Choroid plexus epithelial cell (primary cell): ENCODE measurements at regions not wholly inside any gene's neighbourhood (a gene's known extent, or its start where the extent isn't known, plus 50 kb on each side); places are given as distances from the start of the nearest gene placed in this dataset.

Experiments used
- DNase-seq: peaks from one replicate; pipeline ENCODE4 v3.0.0-alpha.2; 2010; ENCODE audit warnings: low read depth
- H3K4me3 ChIP-seq: 2 replicates; pipeline ENCODE4 v1.5.1; 2011; ENCODE audit warnings: low read depth, mild to moderate bottlenecking, control low read depth, low read length, moderate library complexity
- CTCF ChIP-seq: conservative IDR thresholded peaks from 2 replicates; pipeline ENCODE4 v1.5.1; 2011; ENCODE audit warnings: low read depth, mild to moderate bottlenecking, control low read depth, inconsistent platforms, low read length, moderate library complexity

GRCh38 chr13:73590795-73591194 is 532.0 kb downstream of the KLF5 start:
- H3K4me3 ChIP-seq = no peak overlapping the region
- DNase-seq = no peak
- no peak for TF ChIP-seq CTCF

GRCh38 chr13:73585236-73585635 is 526.4 kb downstream of the KLF5 start:
- no peak for TF ChIP-seq CTCF
- no peak overlapping the region for H3K4me3 ChIP-seq
- DNase-seq = no peak

DNA sequence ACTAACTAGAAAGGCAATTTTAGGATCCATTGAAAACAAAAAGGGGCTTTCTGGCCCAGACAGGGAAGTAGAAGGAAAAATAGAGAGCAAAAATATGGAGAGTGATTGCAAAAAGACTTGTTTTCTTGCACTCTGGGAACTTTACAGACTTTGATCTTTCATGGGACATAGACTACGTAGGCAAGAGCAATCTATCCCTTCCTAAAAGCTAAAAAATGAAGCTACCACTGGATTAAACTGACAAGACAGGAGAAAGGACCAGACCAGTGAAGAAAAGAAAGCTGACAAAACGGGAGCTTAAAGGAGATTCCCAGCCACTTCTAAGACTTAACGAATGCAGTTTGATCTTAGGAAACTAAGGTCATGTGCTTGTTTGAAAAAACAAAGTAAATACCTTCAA is 524.5 kb downstream of the KLF5 start:
- DNase-seq = no peak
- TF ChIP-seq CTCF = no peak

DNA sequence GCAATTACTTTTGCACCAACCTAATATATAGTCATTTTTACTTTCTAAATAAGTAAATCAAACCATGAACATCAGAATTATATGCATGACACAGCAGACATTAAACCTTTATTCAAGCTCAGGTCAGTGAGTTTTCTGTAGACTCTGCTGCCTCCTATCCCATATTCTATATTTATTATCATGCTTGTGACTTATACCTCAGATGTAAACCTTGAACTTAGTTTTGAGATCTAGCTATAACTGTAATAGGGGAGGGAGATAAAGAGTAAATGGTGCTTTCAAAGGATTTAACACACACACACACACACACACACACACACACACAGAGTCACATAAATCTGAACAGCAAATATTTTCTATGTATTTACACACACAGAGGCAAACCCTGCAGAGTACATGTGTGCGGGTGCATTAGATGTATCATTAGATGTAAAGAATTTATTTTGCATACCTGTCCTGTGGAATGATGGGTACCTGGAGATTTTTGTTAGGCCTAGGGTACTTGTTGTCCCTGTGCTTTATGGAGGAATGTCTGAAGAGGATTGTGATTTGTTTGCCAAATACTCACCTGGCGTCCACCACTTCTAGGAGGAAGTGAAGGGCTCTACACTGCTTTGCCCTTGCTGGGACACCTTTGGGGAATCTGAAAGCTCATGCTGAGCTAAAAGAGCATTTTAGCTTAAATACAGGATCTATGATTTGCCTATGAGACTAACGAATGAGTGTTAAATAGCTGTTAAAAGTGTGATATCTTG is 521.9 kb downstream of the KLF5 start:
- TF ChIP-seq CTCF = no peak
- no peak for DNase-seq
- H3K4me3 ChIP-seq = no peak overlapping the region

More for the DNA sequence above, 524.5 kb downstream of the KLF5 start:
- no peak overlapping the region for H3K4me3 ChIP-seq

DNA sequence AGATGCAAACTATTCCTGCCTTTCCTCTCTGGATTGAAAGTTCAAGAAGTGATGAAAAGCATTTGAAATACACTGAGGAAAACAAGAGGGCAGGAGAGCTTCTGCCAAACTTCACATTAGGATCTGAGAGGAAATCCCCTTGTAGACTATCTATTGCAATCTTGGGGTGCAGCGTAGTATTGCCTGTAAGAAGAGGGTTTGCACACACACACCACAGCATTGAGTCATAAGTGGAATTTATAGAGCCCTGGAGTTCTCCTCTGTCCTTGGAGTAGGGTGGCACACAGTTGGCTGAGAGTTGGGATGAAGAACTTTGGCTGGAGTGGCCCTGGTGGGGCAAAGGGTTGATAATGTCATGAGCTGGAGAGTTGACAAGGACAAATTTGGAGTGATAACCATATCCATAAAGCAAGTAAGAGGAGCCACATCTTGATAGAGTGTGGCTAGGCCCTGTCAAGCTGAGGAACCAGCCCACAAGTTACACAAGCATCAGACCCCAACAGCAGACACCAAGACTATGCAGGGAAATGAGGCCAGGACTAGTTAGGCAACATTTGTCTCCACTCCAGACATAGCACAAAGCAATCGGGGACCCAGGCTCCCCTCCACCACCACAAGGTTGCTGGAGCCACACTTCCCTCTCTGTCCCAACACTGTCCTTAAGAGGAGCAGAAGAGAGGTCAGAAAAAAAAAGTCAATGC is 520.9 kb downstream of the KLF5 start:
- no peak for TF ChIP-seq CTCF
- DNase-seq = no peak
- no peak overlapping the region for H3K4me3 ChIP-seq

- no peak for TF ChIP-seq CTCF
- DNase-seq = peak; percentile 41
- no peak overlapping the region for H3K4me3 ChIP-seq
Observed at GRCh38 chr13:73578251-73578875, 519.6 kb downstream of the KLF5 start.

DNA sequence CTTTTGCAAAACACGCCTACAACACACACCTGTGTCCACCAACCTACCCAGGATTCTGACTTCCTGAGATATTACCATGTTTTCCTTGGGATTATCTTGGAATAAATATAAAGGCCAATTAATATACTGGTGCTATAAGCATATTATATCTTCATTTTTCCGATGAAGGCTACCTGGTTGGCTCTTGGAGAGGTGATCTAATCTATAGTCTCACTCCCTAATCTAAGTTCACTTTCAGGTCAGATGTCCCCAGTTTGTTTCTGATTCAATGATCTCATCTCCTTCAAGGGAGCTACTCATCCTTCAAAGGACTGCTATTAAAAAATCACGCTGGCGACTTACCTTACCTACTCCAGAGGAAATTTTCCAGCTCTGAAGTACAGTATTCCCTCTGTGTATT is 517.5 kb downstream of the KLF5 start:
- no peak for TF ChIP-seq CTCF
- DNase-seq = no peak
- H3K4me3 ChIP-seq = no peak overlapping the region
